Stimulated activated CD8-positive, alpha-beta memory T cell treated with anti-CD3 and anti-CD28 coated beads, Interleukin-12 subunit alpha, Interleukin-12 subunit beta, amount 100 ng/mL, for 1 hour (primary cell): ENCODE measurements at regions not wholly inside any gene's neighbourhood (a gene's known extent, or its start where the extent isn't known, plus 50 kb on each side); places are given as distances from the start of the nearest gene placed in this dataset.

Experiments
- DNase-seq: peaks from one replicate; pipeline ENCODE4 v3.0.0-alpha.2; 2020; ENCODE audit warnings: low read depth

GRCh38 chr5:105030153-105030552, 1467.6 kb upstream of the NUDT12 start:
- DNase-seq: no peak

DNA sequence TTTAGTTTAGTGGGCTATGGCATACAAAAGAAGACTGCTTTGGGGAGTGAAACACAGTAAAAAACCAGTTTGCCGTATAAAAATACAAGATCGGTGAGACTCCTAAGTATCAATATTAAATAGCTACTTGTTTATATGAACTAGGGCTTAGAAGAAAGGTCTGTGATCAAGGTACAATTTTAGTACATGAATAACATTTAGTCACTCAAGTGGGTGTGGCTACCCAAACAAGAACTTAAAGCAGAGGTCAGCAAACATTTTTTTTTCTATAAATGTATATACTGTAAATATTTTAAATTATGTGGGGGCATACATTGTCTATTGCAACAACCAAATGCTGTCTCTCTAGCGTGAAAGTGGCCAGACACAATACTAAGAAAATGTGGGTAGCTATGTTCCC, 1452.5 kb upstream of the NUDT12 start:
- no peak for DNase-seq

DNA sequence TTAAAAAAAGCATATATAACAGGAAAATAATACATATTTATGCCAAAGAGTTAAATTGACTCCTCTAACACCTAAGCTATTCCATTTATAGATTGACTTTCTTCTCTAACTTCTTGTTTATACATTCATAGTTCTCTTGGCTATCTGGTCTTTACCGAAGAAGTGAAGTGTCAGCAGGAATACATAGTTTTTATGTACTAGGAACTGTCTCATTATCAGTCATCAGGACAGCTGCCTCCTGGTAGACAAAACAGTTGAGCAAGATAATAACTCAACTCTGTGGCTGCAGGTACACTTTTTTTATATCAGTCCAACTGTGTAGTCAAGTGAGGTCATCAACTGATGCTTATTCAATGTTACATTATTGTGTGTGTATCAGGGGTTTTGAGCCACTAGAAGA, 1436.0 kb upstream of the NUDT12 start:
- DNase-seq: no peak

GRCh38 chr5:104998169-104998568, 1435.6 kb upstream of the NUDT12 start:
- no peak for DNase-seq

- DNase-seq: no peak
These were observed 1424.5 kb upstream of the NUDT12 start for GRCh38 chr5:104987074-104987473.

DNA sequence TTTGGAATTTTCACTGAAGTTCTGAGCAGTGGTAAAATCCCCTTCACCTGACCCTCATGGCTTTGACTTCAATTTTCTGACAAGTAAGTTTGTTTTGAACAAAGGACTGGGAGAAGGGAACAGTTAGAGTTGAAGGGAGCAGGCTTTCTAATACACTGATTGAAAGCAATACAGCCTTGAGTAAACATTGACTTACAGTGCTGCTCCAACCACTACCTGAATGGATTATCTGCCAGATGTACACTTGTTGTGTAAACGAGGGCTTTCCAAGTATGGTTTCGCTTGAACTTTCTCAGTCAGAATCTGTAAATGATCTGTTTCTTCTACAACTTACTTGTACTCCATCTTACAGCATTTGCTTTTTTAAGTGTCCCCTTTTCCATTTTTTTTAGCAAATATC, 1414.9 kb upstream of the NUDT12 start:
- DNase-seq: no peak

GRCh38 chr5:104967806-104968410, 1405.3 kb upstream of the NUDT12 start:
- DNase-seq: no peak

DNA sequence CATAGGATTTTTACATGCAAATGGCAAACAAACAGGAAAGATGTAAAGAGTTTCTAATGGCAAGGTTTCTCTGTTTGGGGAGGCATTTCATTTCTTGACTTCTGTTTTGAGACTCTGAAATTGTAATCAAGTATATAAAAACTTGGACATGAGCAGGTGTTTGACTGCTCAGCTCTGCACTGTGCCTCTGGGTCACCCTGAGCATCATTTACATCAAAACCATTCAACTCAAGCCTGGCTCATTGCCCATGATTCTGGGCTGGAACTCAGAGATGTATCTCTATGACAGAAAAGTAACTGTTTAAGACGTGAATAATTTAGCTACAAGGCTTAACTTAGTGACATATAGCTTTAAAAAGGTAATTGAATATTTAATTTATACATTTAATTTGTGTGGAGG, 1402.4 kb upstream of the NUDT12 start:
- DNase-seq: no peak

DNA sequence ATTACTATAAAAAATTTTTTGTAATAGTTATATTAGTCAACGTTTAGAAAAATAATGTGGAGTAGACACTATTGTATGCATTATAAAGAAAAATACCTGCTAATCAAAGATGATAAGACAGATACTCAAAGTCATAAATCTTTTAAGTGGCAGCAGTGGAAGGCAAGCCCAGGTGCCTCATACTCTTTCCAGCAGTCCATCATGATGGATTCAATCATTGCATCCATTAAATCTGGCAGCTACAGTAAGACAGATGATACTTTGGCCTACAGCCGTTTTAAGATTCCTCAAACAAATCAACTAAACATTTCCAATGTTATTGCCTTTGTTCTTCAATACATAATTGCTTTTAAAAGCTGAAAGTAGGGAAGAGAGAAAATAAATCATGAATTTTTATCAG, 1392.9 kb upstream of the NUDT12 start:
- DNase-seq: no peak

DNA sequence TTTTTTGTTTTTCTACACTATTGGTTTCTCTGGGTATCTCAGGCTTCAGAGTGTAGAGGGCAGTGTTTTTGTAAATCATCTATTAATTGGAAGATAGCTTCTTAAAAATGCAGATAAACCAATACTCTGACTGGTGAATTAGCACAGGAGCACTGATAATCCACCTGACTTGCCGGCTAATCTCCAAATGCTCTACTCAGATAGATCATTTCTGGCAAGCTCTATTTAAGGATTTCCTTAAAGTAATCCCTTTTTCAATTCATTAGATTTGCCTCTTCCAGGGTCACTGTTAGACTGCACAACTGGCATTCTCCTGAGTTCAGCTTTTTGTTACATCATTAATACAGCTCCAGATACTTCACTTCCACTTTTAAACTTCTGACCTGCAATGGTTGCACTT, 1390.3 kb upstream of the NUDT12 start:
- DNase-seq: no peak

DNA sequence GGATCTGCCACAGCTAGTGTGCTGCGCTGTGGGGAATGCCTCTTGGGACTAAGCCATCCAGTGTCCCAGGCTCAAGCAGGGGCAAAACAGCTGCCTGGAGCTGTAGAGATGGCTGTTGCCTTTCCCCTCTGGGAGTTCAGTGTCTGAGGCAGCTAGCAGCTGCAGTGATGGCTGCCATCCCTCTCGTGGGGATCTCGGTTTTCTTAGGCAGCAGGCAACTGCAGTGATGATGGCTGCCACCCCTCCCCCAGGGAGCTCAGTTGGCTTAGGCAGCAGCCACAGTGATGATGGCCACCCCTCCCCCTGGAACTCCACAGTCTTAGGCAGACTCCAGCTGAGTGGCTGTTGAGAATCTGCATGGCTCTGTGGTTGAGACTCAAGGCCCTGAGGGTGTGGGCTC, 1389.2 kb upstream of the NUDT12 start:
- DNase-seq: no peak

- DNase-seq: no peak
These were observed 1384.5 kb upstream of the NUDT12 start for GRCh38 chr5:104947076-104947475.

DNA sequence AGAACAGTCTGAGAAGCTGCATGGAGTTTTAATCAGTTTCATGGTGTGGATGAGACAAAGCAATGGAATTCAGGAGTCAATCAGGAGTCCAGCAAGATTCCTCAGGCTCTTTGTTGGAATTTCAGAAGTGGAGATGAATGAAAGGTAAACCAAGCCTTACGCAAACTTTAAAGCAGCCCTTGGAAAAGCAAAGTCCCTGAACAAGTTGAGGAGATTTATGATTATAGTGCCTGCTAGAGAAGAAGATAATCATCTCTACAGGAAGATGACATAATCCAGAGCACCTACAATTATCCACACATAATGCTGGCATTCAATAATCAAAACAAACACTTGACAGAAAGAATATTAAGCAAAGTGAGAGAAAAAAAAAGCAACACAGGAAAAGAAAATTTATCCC, 1380.1 kb upstream of the NUDT12 start:
- no peak for DNase-seq

- no peak for DNase-seq
These were observed 1378.5 kb upstream of the NUDT12 start for GRCh38 chr5:104941030-104941645.

- DNase-seq: no peak
These were observed 1375.0 kb upstream of the NUDT12 start for GRCh38 chr5:104937598-104937997.

DNA sequence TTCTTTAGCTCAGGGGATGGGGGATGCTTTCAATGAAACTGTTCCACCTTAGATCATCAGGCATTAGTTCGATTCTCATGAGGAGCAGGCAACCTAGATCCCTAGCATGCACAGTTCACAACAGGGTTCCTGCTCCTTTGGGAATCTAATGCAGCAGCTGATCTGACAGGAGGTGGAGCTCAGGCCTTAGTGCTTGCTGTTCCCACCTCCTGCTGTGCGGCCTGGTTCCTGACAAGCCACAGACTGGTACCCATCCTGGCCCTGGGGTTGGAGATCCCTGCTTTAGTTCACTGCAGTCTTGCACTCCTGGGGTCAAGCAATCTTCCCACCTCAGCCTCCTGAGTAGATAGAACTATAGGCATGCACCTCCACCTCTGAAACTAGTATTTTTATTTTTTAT, 1369.8 kb upstream of the NUDT12 start:
- DNase-seq: no peak

- DNase-seq: no peak
These were observed 1366.4 kb upstream of the NUDT12 start for GRCh38 chr5:104928906-104929520.

GRCh38 chr5:104915226-104915625, 1352.6 kb upstream of the NUDT12 start:
- DNase-seq: no peak

DNA sequence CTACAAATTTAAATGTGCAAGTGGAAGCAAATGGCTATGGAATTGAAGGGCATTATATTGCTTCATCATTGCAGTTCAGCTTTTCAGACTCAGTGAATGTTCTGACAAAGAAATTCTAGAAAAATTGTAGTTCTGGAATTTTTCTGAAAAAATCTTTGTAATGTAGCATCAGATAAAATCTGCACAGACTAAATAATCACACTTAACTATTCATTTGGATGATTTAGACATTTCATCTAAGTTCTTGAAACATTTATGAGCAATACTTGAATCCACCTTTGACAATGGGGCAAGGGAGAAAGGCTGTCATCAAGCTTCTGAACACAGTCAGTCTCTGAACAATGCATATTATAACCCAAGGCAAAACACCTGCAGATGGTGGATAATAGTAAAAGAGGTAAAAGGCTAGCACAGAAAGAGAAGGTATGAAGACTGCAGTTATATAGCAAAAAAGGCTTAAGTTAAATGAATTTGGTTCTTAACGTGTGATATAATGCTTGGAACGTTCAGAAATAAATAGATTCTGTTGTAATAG, 1352.0 kb upstream of the NUDT12 start:
- DNase-seq: no peak

GRCh38 chr5:104913841-104914281, 1351.3 kb upstream of the NUDT12 start:
- DNase-seq: no peak

- DNase-seq: no peak
These were observed 1347.2 kb upstream of the NUDT12 start for GRCh38 chr5:104909803-104910202.

- no peak for DNase-seq
These were observed 1342.0 kb upstream of the NUDT12 start for GRCh38 chr5:104904561-104904960.

GRCh38 chr5:104903941-104904340, 1341.4 kb upstream of the NUDT12 start:
- no peak for DNase-seq

DNA sequence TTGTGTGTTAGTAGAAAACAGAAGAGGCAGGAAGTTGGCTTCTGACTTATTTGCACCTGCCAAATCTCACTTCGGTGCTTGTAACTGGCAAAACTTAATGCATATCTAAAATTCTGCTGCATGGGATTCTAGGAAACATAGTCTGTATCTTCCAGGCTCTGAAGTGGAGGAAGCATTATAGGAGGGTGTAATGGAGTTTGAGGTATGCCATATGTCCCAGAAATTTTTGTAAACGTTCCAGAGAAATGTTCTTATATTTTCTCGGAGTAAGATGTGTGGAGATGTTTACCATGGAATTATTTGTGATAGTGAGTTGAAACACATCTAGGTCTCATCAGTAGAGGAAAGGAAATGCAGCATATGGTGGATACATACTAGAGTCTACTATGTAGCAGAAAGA, 1329.0 kb upstream of the NUDT12 start:
- DNase-seq: no peak
